Calu3 (cell line): ENCODE measurements at regions not wholly inside any gene's neighbourhood (a gene's known extent, or its start where the extent isn't known, plus 50 kb on each side); places are given as distances from the start of the nearest gene placed in this dataset.

Source experiments
- BruUV-seq: library from RNA; stranded (reverse); fragments of 400-500 nt; replicated peaks from 2 replicates; lab custom pipeline; 2021; lab: Mats Ljungman, UMichigan
- CTCF ChIA-PET: fragments of 300-600 bp; sonication (Branson Sonifier 250); formaldehyde crosslinking; loops from one replicate; lab custom pipeline; 2022; ENCODE audit warnings: antibody characterized with exemption; lab: Charles Lee
- DNase-seq: peaks from one replicate; pipeline ENCODE4 v3.0.0; 2022
- H3K27ac Mint-ChIP-seq: one replicate; pipeline ENCODE4 v1.8.0; 2022; ENCODE audit warnings: mixed read lengths; ENCODE audit not compliant: unreplicated experiment
- H3K27me3 Mint-ChIP-seq: one replicate; pipeline ENCODE4 v1.8.0; 2022; ENCODE audit warnings: mixed read lengths; ENCODE audit not compliant: unreplicated experiment
- H3K36me3 Mint-ChIP-seq: one replicate; pipeline ENCODE4 v1.8.0; 2022; ENCODE audit warnings: mild to moderate bottlenecking, moderate library complexity, mixed read lengths; ENCODE audit not compliant: insufficient read depth, unreplicated experiment
- H3K4me1 Mint-ChIP-seq: one replicate; pipeline ENCODE4 v1.8.0; 2022; ENCODE audit warnings: mild to moderate bottlenecking, low read depth, mixed read lengths; ENCODE audit not compliant: unreplicated experiment
- H3K4me3 Mint-ChIP-seq: one replicate; pipeline ENCODE4 v1.8.0; 2022; ENCODE audit warnings: mild to moderate bottlenecking, low read depth, moderate library complexity, mixed read lengths; ENCODE audit not compliant: unreplicated experiment
- H3K9me3 Mint-ChIP-seq: one replicate; pipeline ENCODE4 v1.8.0; 2022; ENCODE audit warnings: low read depth, mixed read lengths; ENCODE audit not compliant: unreplicated experiment
- intact Hi-C: fragments of 100-400 bp; cut with micrococcal nuclease; formaldehyde crosslinking; loops from one replicate; pipeline ENCODE4 v1.10.0; 2022; ENCODE audit not compliant: unreplicated experiment
- TF ChIP-seq, protein P1 (sequence below): fragments of 200-600 bp; IDR thresholded peaks from one replicate; pipeline ENCODE4 v1.8.0; 2022; ENCODE audit warnings: antibody characterized with exemption; ENCODE audit not compliant: unreplicated experiment

- no peaks in the 10 kb centered on the region for H3K27me3 Mint-ChIP-seq
- CTCF ChIA-PET = no interaction called here
- no peak overlapping the region for H3K4me3 Mint-ChIP-seq
- TF ChIP-seq, protein P1, sequence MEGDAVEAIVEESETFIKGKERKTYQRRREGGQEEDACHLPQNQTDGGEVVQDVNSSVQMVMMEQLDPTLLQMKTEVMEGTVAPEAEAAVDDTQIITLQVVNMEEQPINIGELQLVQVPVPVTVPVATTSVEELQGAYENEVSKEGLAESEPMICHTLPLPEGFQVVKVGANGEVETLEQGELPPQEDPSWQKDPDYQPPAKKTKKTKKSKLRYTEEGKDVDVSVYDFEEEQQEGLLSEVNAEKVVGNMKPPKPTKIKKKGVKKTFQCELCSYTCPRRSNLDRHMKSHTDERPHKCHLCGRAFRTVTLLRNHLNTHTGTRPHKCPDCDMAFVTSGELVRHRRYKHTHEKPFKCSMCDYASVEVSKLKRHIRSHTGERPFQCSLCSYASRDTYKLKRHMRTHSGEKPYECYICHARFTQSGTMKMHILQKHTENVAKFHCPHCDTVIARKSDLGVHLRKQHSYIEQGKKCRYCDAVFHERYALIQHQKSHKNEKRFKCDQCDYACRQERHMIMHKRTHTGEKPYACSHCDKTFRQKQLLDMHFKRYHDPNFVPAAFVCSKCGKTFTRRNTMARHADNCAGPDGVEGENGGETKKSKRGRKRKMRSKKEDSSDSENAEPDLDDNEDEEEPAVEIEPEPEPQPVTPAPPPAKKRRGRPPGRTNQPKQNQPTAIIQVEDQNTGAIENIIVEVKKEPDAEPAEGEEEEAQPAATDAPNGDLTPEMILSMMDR = no peak
- peaks cover 38% of the 10 kb centered on the region for H3K4me1 Mint-ChIP-seq
- H3K27ac Mint-ChIP-seq = no peak overlapping the region
- H3K9me3 Mint-ChIP-seq = peaks cover 18% of the 10 kb centered on the region
- DNase-seq = no peak
- intact Hi-C loops = no loop called here
- peaks cover 12% of the 10 kb centered on the region for H3K36me3 Mint-ChIP-seq
- BruUV-seq = no TSS peak
Observed at GRCh38 chr1:193432979-193433587, 246.7 kb upstream of the B3GALT2 start.

- H3K9me3 Mint-ChIP-seq = peaks cover 16% of the 10 kb centered on the region
- H3K36me3 Mint-ChIP-seq = peaks cover 12% of the 10 kb centered on the region
- TF ChIP-seq, protein P1 = no peak
- no TSS peak for BruUV-seq
- DNase-seq = peak; percentile 49
- no peaks in the 10 kb centered on the region for H3K27me3 Mint-ChIP-seq
- intact Hi-C loops = loop anchor here (2.0 kb wide), 1 partner anchor 23 kb away; no protein-coding TSS in a partner anchor
- H3K27ac Mint-ChIP-seq = peak overlapping the region; percentile 88
- peaks cover 38% of the 10 kb centered on the region for H3K4me1 Mint-ChIP-seq
- peak overlapping the region; percentile 29 for H3K4me3 Mint-ChIP-seq
- CTCF ChIA-PET = no interaction called here
Observed at GRCh38 chr1:193431265-193431977, 245.0 kb upstream of the B3GALT2 start.

GRCh38 chr1:193427524-193427923, 241.1 kb upstream of the B3GALT2 start:
- CTCF ChIA-PET = no interaction called here
- Mint-ChIP-seq H3K4me1 (peaks cover 37% of the 10 kb centered on the region), H3K36me3 (peaks cover 12% of the 10 kb centered on the region), H3K9me3 (peaks cover 13% of the 10 kb centered on the region), H3K27me3 (no peaks in the 10 kb centered on the region), H3K4me3 (no peak overlapping the region), H3K27ac (no peak overlapping the region)
- no peak for DNase-seq
- BruUV-seq = no TSS peak
- intact Hi-C loops = no loop called here
- TF ChIP-seq, protein P1 = no peak

DNA sequence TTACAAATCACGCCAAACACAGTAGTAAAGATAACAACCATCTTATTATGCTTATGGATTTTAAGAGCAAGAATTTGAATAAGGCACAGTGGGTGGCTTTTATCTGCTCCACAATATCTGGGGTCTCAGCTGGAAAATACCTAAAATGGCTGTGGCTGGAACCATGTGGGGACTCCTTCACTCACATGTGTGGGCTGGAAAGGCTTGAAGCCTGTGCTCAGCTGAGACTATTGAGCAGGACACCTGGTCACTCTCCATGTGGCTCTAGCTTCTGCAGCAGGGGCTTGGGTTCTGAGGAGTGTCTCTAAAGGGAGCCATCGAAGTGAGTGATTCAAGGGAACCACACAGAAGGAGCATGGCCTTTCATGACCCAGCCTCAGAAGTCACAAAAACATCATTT, 239.6 kb upstream of the B3GALT2 start:
- Mint-ChIP-seq H3K27me3 (no peaks in the 10 kb centered on the region), H3K4me3 (no peak overlapping the region), H3K27ac (no peak overlapping the region), H3K36me3 (peaks cover under 1% of the 10 kb centered on the region), H3K4me1 (peaks cover 30% of the 10 kb centered on the region), H3K9me3 (peaks cover 7% of the 10 kb centered on the region)
- BruUV-seq = no TSS peak
- TF ChIP-seq, protein P1 = no peak
- CTCF ChIA-PET = interaction anchor here (0.7 kb wide), 1 partner anchor 867 kb away, joined by 3 read pairs; no protein-coding TSS in a partner anchor
- intact Hi-C loops = no loop called here
- DNase-seq = no peak
